OCI-LY1 (cell line): ENCODE measurements at regions not wholly inside any gene's neighbourhood (a gene's known extent, or its start where the extent isn't known, plus 50 kb on each side); places are given as distances from the start of the nearest gene placed in this dataset.

Source experiments
- CTCF ChIP-seq: fragments of 200-600 bp; sonication (generic), shearing (Covaris generic); IDR thresholded peaks from 2 replicates; pipeline ENCODE4 v1.5.1; 2017; ENCODE audit warnings: mild to moderate bottlenecking, antibody characterized with exemption, low read length, moderate library complexity, mixed read lengths
- EZH2 ChIP-seq: fragments of 200-600 bp; sonication (generic), shearing (Covaris generic); IDR thresholded peaks from 2 replicates; pipeline ENCODE4 v1.8.0; 2017; ENCODE audit warnings: borderline replicate concordance, mixed run types, mild to moderate bottlenecking, antibody characterized with exemption, low read length, moderate library complexity, mixed read lengths

- TF ChIP-seq CTCF (no peak), EZH2 (no peak)
Observed at GRCh38 chr3:99578339-99578970, 59.9 kb upstream of the COL8A1 start.
